HepG2 (cell line): ENCODE measurements at regions not wholly inside any gene's neighbourhood (a gene's known extent, or its start where the extent isn't known, plus 50 kb on each side); places are given as distances from the start of the nearest gene placed in this dataset.
A peak's percentile ranks its signal among the peaks of the same experiment; 100 is the strongest.

Experiments
- ARID5B ChIP-seq: IDR thresholded peaks from 2 replicates; pipeline ENCODE4 v1.4.0; 2020; ENCODE audit warnings: mild to moderate bottlenecking, missing genetic modification reagents
- HES4 ChIP-seq: sonication (generic); formaldehyde crosslinking; IDR thresholded peaks from 2 replicates; pipeline ENCODE4 v1.9.0; 2021; ENCODE audit warnings: mild to moderate bottlenecking, missing genetic modification reagents, borderline replicate concordance
- TEAD2 ChIP-seq: sonication (generic); formaldehyde crosslinking; IDR thresholded peaks from 2 replicates; pipeline ENCODE4 v1.9.0; 2021; ENCODE audit warnings: missing genetic modification reagents
- ZBTB8A ChIP-seq: sonication (generic); formaldehyde crosslinking; IDR thresholded peaks from 2 replicates; pipeline ENCODE4 v1.4.0; 2020; ENCODE audit warnings: mild to moderate bottlenecking, low read depth, missing genetic modification reagents, borderline replicate concordance
- ZNF124 ChIP-seq: sonication (generic); formaldehyde crosslinking; IDR thresholded peaks from 2 replicates; pipeline ENCODE4 v1.4.0; 2020; ENCODE audit warnings: missing genetic modification reagents
- ZNF639 ChIP-seq: conservative IDR thresholded peaks from 2 replicates; pipeline ENCODE4 v1.6.1; 2018; ENCODE audit warnings: missing genetic modification reagents
- ZNF652 ChIP-seq: IDR thresholded peaks from 2 replicates; pipeline ENCODE4 v1.6.1; 2016; ENCODE audit warnings: low read depth, borderline replicate concordance
- TF ChIP-seq, protein P1 (sequence below): sonication (generic); formaldehyde crosslinking; IDR thresholded peaks from 2 replicates; pipeline ENCODE4 v1.4.0; 2020; ENCODE audit warnings: missing genetic modification reagents
- TF ChIP-seq, protein P2 (sequence below): sonication (generic); formaldehyde crosslinking; IDR thresholded peaks from 2 replicates; pipeline ENCODE4 v1.9.0; 2022; ENCODE audit warnings: low read depth, missing genetic modification reagents
- TF ChIP-seq, protein P3 (sequence below): sonication (generic); formaldehyde crosslinking; IDR thresholded peaks from 2 replicates; pipeline ENCODE4 v1.4.0; 2020; ENCODE audit warnings: missing genetic modification reagents
- TF ChIP-seq, protein P4 (sequence below): IDR thresholded peaks from 2 replicates; pipeline ENCODE4 v1.6.1; 2016; ENCODE audit warnings: low read depth
- TF ChIP-seq, protein P5 (sequence below): IDR thresholded peaks from 2 replicates; pipeline ENCODE4 v1.6.1; 2016; ENCODE audit warnings: missing biosample characterization, missing genetic modification reagents, low read depth

GRCh38 chr20:50320901-50321796 lies 130.5 kb downstream of the CEBPB start (continued):
- TF ChIP-seq ARID5B (CRISPR knock-in tag) (peak; percentile 78), HES4 (CRISPR knock-in tag) (0 out of 2 replicates have a peak, but pooled peaks have one; percentile 45), ZBTB8A (CRISPR knock-in tag) (0 out of 2 replicates have a peak, but pooled peaks have one; percentile 69), ZNF124 (CRISPR knock-in tag) (0 out of 2 replicates have a peak, but pooled peaks have one; percentile 31), TEAD2 (CRISPR knock-in tag) (0 out of 2 replicates have a peak, but pooled peaks have one; percentile 12), ZNF639 (CRISPR knock-in tag) (no peak; the same call in 1 of the 2 replicates), ZNF652 (CRISPR knock-in tag) (no peak)
- TF ChIP-seq, protein P1, sequence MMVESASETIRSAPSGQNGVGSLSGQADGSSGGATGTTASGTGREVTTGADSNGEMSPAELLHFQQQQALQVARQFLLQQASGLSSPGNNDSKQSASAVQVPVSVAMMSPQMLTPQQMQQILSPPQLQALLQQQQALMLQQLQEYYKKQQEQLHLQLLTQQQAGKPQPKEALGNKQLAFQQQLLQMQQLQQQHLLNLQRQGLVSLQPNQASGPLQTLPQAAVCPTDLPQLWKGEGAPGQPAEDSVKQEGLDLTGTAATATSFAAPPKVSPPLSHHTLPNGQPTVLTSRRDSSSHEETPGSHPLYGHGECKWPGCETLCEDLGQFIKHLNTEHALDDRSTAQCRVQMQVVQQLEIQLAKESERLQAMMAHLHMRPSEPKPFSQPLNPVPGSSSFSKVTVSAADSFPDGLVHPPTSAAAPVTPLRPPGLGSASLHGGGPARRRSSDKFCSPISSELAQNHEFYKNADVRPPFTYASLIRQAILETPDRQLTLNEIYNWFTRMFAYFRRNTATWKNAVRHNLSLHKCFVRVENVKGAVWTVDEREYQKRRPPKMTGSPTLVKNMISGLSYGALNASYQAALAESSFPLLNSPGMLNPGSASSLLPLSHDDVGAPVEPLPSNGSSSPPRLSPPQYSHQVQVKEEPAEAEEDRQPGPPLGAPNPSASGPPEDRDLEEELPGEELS (CRISPR knock-in tag), result peak; percentile 57
- TF ChIP-seq, protein P2, sequence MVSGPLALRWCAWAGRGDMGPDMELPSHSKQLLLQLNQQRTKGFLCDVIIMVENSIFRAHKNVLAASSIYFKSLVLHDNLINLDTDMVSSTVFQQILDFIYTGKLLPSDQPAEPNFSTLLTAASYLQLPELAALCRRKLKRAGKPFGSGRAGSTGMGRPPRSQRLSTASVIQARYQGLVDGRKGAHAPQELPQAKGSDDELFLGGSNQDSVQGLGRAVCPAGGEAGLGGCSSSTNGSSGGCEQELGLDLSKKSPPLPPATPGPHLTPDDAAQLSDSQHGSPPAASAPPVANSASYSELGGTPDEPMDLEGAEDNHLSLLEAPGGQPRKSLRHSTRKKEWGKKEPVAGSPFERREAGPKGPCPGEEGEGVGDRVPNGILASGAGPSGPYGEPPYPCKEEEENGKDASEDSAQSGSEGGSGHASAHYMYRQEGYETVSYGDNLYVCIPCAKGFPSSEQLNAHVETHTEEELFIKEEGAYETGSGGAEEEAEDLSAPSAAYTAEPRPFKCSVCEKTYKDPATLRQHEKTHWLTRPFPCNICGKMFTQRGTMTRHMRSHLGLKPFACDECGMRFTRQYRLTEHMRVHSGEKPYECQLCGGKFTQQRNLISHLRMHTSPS, result no peak
- TF ChIP-seq, protein P3, sequence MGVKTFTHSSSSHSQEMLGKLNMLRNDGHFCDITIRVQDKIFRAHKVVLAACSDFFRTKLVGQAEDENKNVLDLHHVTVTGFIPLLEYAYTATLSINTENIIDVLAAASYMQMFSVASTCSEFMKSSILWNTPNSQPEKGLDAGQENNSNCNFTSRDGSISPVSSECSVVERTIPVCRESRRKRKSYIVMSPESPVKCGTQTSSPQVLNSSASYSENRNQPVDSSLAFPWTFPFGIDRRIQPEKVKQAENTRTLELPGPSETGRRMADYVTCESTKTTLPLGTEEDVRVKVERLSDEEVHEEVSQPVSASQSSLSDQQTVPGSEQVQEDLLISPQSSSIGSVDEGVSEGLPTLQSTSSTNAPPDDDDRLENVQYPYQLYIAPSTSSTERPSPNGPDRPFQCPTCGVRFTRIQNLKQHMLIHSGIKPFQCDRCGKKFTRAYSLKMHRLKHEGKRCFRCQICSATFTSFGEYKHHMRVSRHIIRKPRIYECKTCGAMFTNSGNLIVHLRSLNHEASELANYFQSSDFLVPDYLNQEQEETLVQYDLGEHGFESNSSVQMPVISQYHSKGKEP (CRISPR knock-in tag), result no peak
- TF ChIP-seq, protein P4, sequence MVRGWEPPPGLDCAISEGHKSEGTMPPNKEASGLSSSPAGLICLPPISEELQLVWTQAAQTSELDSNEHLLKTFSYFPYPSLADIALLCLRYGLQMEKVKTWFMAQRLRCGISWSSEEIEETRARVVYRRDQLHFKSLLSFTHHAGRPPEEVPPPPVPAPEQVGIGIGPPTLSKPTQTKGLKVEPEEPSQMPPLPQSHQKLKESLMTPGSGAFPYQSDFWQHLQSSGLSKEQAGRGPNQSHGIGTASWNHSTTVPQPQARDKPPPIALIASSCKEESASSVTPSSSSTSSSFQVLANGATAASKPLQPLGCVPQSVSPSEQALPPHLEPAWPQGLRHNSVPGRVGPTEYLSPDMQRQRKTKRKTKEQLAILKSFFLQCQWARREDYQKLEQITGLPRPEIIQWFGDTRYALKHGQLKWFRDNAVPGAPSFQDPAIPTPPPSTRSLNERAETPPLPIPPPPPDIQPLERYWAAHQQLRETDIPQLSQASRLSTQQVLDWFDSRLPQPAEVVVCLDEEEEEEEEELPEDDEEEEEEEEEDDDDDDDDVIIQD (CRISPR knock-in tag), result peak; percentile 32; the same call in 1 of the 2 replicates
- TF ChIP-seq, protein P5, sequence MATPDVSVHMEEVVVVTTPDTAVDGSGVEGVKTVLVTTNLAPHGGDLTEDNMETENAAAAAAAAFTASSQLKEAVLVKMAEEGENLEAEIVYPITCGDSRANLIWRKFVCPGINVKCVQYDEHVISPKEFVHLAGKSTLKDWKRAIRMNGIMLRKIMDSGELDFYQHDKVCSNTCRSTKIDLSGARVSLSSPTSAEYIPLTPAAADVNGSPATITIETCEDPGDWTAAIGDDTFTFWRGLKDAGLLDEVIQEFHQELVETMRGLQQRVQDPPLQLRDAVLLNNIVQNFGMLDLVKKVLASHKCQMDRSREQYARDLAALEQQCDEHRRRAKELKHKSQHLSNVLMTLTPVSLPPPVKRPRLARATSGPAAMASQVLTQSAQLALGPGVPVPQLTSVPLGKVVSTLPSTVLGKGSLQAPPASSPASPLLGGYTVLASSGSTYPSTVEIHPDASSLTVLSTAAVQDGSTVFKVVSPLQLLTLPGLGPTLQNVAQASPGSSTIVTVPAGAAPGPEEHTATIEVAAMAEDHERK (CRISPR knock-in tag), result no peak; the same call in 1 of the 2 replicates
